ENCODE measurements at regions not wholly inside any gene's neighbourhood (a gene's known extent, or its start where the extent isn't known, plus 50 kb on each side); places are given as distances from the start of the nearest gene placed in this dataset.

DNA sequence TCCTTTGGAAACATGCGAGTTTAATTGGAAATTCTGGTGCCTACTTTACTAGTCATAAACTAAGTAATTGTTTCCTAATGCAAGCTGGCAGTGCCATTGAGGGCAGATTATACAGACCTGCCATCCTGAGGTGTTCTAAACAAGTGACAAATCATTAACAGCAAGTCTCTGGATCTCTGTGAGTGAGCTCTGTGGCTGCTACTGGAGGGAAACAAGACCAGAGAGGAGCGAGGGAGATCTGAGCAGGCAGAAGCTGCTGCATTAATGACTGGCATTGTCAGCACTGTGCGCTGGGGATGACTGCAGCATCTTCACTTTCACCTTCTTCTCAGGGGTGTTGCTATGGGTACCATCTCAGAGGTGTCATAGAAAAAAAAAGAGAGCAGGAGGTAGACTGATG lies 308.4 kb upstream of the DPH6 start:
- no peak for DNase-seq (ENCODE audit: unreplicated experiment)
- intact Hi-C loops (cut with micrococcal nuclease): no loop called here
- Mint-ChIP-seq H3K9me3 (ENCODE audit: unreplicated experiment) (no peaks in the 10 kb centered on the region), H3K4me3 (ENCODE audit: unreplicated experiment) (no peak overlapping the region), H3K27ac (ENCODE audit: low read depth, unreplicated experiment) (no peak overlapping the region), H3K4me1 (ENCODE audit: insufficient read depth, unreplicated experiment) (no peaks in the 10 kb centered on the region), H3K36me3 (ENCODE audit: insufficient read depth, unreplicated experiment) (no peaks in the 10 kb centered on the region), H3K27me3 (ENCODE audit: insufficient read depth, unreplicated experiment) (no peaks in the 10 kb centered on the region)
- TF ChIP-seq, protein P1, sequence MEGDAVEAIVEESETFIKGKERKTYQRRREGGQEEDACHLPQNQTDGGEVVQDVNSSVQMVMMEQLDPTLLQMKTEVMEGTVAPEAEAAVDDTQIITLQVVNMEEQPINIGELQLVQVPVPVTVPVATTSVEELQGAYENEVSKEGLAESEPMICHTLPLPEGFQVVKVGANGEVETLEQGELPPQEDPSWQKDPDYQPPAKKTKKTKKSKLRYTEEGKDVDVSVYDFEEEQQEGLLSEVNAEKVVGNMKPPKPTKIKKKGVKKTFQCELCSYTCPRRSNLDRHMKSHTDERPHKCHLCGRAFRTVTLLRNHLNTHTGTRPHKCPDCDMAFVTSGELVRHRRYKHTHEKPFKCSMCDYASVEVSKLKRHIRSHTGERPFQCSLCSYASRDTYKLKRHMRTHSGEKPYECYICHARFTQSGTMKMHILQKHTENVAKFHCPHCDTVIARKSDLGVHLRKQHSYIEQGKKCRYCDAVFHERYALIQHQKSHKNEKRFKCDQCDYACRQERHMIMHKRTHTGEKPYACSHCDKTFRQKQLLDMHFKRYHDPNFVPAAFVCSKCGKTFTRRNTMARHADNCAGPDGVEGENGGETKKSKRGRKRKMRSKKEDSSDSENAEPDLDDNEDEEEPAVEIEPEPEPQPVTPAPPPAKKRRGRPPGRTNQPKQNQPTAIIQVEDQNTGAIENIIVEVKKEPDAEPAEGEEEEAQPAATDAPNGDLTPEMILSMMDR (IDR thresholded peaks at IDR 0.05; ENCODE audit: unreplicated experiment): no peak
- no TSS peak for BruUV-seq (replicated peaks)
- ChIA-PET CTCF (no interaction called here), POLR2A (no interaction called here)

DNA sequence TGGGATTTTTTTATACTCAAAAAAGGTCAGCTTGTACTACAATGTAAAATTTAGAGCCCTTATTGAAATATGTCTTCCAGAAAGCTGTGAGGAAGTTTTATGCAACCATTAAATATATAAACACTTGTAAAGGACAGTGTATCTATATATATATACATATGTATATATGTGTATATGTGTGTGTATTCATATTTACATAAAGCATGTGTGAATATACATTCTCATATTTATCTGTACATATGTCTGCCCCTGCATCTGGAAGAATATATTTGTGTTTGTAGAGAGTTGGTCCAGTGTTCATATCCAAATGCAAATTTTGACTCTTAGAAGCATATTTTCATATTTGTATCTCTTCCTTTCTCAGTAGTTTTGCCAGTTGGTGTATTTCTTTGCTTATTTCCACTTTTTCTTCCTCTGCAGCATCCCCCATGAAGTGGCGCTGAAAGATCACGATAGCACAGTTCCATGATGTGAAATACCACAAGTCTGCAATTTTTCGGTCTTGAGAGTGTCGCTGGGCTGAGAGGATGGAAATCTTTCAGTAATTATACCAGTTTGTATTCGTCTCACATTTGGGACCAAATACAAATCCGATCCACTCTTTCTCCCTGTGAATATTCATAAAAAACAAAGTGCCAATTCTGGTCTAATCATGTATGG lies 311.7 kb upstream of the DPH6 start:
- Mint-ChIP-seq H3K4me3 (ENCODE audit: unreplicated experiment) (no peak overlapping the region), H3K27me3 (ENCODE audit: insufficient read depth, unreplicated experiment) (no peaks in the 10 kb centered on the region), H3K27ac (ENCODE audit: low read depth, unreplicated experiment) (no peak overlapping the region), H3K9me3 (ENCODE audit: unreplicated experiment) (no peaks in the 10 kb centered on the region), H3K36me3 (ENCODE audit: insufficient read depth, unreplicated experiment) (no peaks in the 10 kb centered on the region), H3K4me1 (ENCODE audit: insufficient read depth, unreplicated experiment) (no peaks in the 10 kb centered on the region)
- intact Hi-C loops (cut with micrococcal nuclease): no loop called here
- TF ChIP-seq, protein P1 (IDR thresholded peaks at IDR 0.05; ENCODE audit: unreplicated experiment): no peak
- ChIA-PET CTCF (interaction anchor here (0.6 kb wide), 1 partner anchor 28 kb away, joined by 3 read pairs; no protein-coding TSS in a partner anchor), POLR2A (interaction anchor here (0.5 kb wide), 1 partner anchor 1440 kb away, joined by 3 read pairs; no protein-coding TSS in a partner anchor)
- no TSS peak for BruUV-seq (replicated peaks)
- no peak for DNase-seq (ENCODE audit: unreplicated experiment)

GRCh38 chr15:35858707-35859106 lies 312.7 kb upstream of the DPH6 start:
- POLR2A ChIA-PET: no interaction called here

GRCh38 chr15:35863655-35864054 lies 317.7 kb upstream of the DPH6 start:
- intact Hi-C loops (cut with micrococcal nuclease): no loop called here
- CTCF ChIA-PET: interaction anchor here (0.7 kb wide), 1 partner anchor 95 kb away, joined by 3 read pairs; no protein-coding TSS in a partner anchor
- TF ChIP-seq, protein P1 (IDR thresholded peaks at IDR 0.05; ENCODE audit: unreplicated experiment): no peak

More at GRCh38 chr15:35858707-35859106, 312.7 kb upstream of the DPH6 start:
- intact Hi-C loops (cut with micrococcal nuclease): no loop called here
- no peaks in the 10 kb centered on the region for H3K4me1 Mint-ChIP-seq (ENCODE audit: insufficient read depth, unreplicated experiment)
- no TSS peak for BruUV-seq (replicated peaks)
- no peaks in the 10 kb centered on the region for H3K27me3 Mint-ChIP-seq (ENCODE audit: insufficient read depth, unreplicated experiment)
- H3K4me3 Mint-ChIP-seq (ENCODE audit: unreplicated experiment): no peak overlapping the region
- H3K27ac Mint-ChIP-seq (ENCODE audit: low read depth, unreplicated experiment): no peak overlapping the region
- H3K36me3 Mint-ChIP-seq (ENCODE audit: insufficient read depth, unreplicated experiment): no peaks in the 10 kb centered on the region
- TF ChIP-seq, protein P1 (IDR thresholded peaks at IDR 0.05; ENCODE audit: unreplicated experiment): no peak
- H3K9me3 Mint-ChIP-seq (ENCODE audit: unreplicated experiment): no peaks in the 10 kb centered on the region
- CTCF ChIA-PET: interaction anchor here (0.6 to 0.7 kb wide), 2 partner anchors 319 to 591 kb away, joined by 3 to 6 read pairs; no protein-coding TSS in a partner anchor
- no peak for DNase-seq (ENCODE audit: unreplicated experiment)

More at GRCh38 chr15:35863655-35864054, 317.7 kb upstream of the DPH6 start:
- Mint-ChIP-seq H3K4me1 (ENCODE audit: insufficient read depth, unreplicated experiment) (peaks cover 5% of the 10 kb centered on the region), H3K9me3 (ENCODE audit: unreplicated experiment) (no peaks in the 10 kb centered on the region), H3K4me3 (ENCODE audit: unreplicated experiment) (no peak overlapping the region), H3K36me3 (ENCODE audit: insufficient read depth, unreplicated experiment) (no peaks in the 10 kb centered on the region), H3K27me3 (ENCODE audit: insufficient read depth, unreplicated experiment) (no peaks in the 10 kb centered on the region), H3K27ac (ENCODE audit: low read depth, unreplicated experiment) (no peak overlapping the region)
- POLR2A ChIA-PET: no interaction called here
- no peak for DNase-seq (ENCODE audit: unreplicated experiment)
- BruUV-seq (replicated peaks): no TSS peak

Measured in MCF 10A (cell line).